Gastrocnemius medialis (tissue), 4 donors: ENCODE measurements at regions not wholly inside any gene's neighbourhood (a gene's known extent, or its start where the extent isn't known, plus 50 kb on each side); places are given as distances from the start of the nearest gene placed in this dataset.

Experiments
- CTCF ChIP-seq, 5 experiments: fragments of 450-650 bp in 3 of 5; fragments of 200-600 bp in 2 of 5; sonication (generic) in 2 of 5; IDR thresholded peaks in 4 of 5; conservative IDR thresholded peaks in 1 of 5; 1 replicate in 4 of 5; 2 replicates in 1 of 5; pipeline ENCODE4 v1.5.1; 2016 to 2019; ENCODE audit warnings: antibody characterized with exemption in 5 of 5, mild to moderate bottlenecking in 3 of 5, moderate library complexity in 3 of 5
- POLR2A ChIP-seq, 2 donors: fragments of 450-650 bp; IDR thresholded peaks; one replicate each; pipeline ENCODE4 v1.6.1; 2017; ENCODE audit warnings: antibody characterized with exemption in 2 of 2, mild to moderate bottlenecking in 2 of 2, moderate library complexity in 2 of 2

- TF ChIP-seq CTCF (IDR thresholded peaks at IDR 0.05 in 4 of 5, conservative IDR thresholded peaks at IDR 0.05 in 1 of 5): no peak
- TF ChIP-seq POLR2A (IDR thresholded peaks at IDR 0.05): no peak
These were observed 300.1 kb upstream of the SLC8A1 start for GRCh38 chr2:40751981-40752380.
